SK-N-SH treated with all-trans-retinoic acid at 6 μM for 48 hours (cell line): ENCODE measurements at regions not wholly inside any gene's neighbourhood (a gene's known extent, or its start where the extent isn't known, plus 50 kb on each side); places are given as distances from the start of the nearest gene placed in this dataset.

Experiments used
- ARNTL ChIP-seq: fragments of 450-650 bp; formaldehyde crosslinking; IDR thresholded peaks from 2 replicates; pipeline ENCODE4 v1.5.0; 2020; ENCODE audit warnings: low read depth, mild to moderate bottlenecking, moderate library complexity, borderline replicate concordance
- BACH2 ChIP-seq: fragments of 250-450 bp; sonication (Bioruptor Pico); IDR thresholded peaks from 2 replicates; pipeline ENCODE4 v1.9.0; 2021; ENCODE audit warnings: mild to moderate bottlenecking, borderline replicate concordance
- CSDC2 ChIP-seq: fragments of 250-450 bp; sonication (Bioruptor Pico); IDR thresholded peaks from 2 replicates; pipeline ENCODE4 v1.5.0; 2020; ENCODE audit warnings: mild to moderate bottlenecking, moderate library complexity
- ISL1 ChIP-seq: fragments of 250-450 bp; sonication (Bioruptor Pico); IDR thresholded peaks from 2 replicates; pipeline ENCODE4 v2.1.2; 2022; ENCODE audit warnings: mild to moderate bottlenecking, moderate library complexity
- OSR1 ChIP-seq: fragments of 250-450 bp; sonication (Bioruptor Pico); IDR thresholded peaks from 2 replicates; pipeline ENCODE4 v1.8.0; 2022; ENCODE audit warnings: moderate library complexity, mild to moderate bottlenecking, inconsistent platforms
- SNAI2 ChIP-seq: fragments of 250-450 bp; sonication (Bioruptor Pico); IDR thresholded peaks from 2 replicates; pipeline ENCODE4 v1.5.0; 2020; ENCODE audit warnings: mild to moderate bottlenecking, moderate library complexity
- TCF4 ChIP-seq: fragments of 250-450 bp; sonication (Bioruptor Pico); IDR thresholded peaks from 2 replicates; pipeline ENCODE4 v1.8.0; 2021; ENCODE audit warnings: mild to moderate bottlenecking, moderate library complexity, borderline replicate concordance
- ZFP3 ChIP-seq: fragments of 250-450 bp; sonication (Bioruptor Pico); IDR thresholded peaks from 2 replicates; pipeline ENCODE4 v1.5.0; 2020; ENCODE audit warnings: mild to moderate bottlenecking, moderate library complexity
- ZFP30 ChIP-seq: fragments of 450-650 bp; formaldehyde crosslinking; IDR thresholded peaks from 2 replicates; pipeline ENCODE4 v1.5.0; 2022; ENCODE audit warnings: mild to moderate bottlenecking, moderate library complexity
- ZNF70 ChIP-seq: fragments of 450-650 bp; formaldehyde crosslinking; IDR thresholded peaks from 2 replicates; pipeline ENCODE4 v1.5.0; 2020; ENCODE audit warnings: mild to moderate bottlenecking, moderate library complexity
- TF ChIP-seq, protein P1 (sequence below): fragments of 250-450 bp; sonication (Bioruptor Pico); IDR thresholded peaks from 2 replicates; pipeline ENCODE4 v1.5.1; 2021; ENCODE audit warnings: mild to moderate bottlenecking, moderate library complexity
- TF ChIP-seq, protein P2 (sequence below): fragments of 250-450 bp; sonication (Bioruptor Pico); IDR thresholded peaks from 2 replicates; pipeline ENCODE4 v1.8.0; 2021; ENCODE audit warnings: low read depth, mild to moderate bottlenecking, moderate library complexity, borderline replicate concordance

DNA sequence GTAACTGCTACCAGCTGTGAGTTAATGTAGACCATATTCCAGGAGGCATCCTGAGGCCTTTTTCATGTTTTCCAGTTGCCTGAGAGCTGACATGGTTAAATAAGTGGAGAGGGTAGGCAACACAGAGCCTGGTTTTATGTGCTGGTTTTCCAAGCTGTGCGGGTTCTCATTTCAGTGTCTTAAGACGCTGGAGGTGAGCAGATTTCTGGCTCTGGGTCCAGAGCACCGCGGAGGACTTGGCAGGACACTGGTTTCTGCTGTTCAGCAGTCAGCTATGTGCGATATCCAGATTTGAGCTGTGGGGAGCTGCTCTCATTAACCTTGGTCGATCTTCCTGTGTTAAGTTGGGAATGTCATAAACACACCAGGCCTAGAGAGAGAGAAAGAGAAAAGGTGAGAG lies 680.8 kb downstream of the BCL11B start:
- TF ChIP-seq TCF4 (CRISPR knock-in tag) (no peak), CSDC2 (no peak), ZFP3 (CRISPR knock-in tag) (no peak), ZNF70 (CRISPR knock-in tag) (no peak), ARNTL (no peak), ZFP30 (CRISPR knock-in tag) (no peak), BACH2 (CRISPR knock-in tag) (no peak), OSR1 (CRISPR knock-in tag) (no peak), SNAI2 (CRISPR knock-in tag) (no peak), ISL1 (CRISPR knock-in tag) (no peak)
- TF ChIP-seq, protein P1, sequence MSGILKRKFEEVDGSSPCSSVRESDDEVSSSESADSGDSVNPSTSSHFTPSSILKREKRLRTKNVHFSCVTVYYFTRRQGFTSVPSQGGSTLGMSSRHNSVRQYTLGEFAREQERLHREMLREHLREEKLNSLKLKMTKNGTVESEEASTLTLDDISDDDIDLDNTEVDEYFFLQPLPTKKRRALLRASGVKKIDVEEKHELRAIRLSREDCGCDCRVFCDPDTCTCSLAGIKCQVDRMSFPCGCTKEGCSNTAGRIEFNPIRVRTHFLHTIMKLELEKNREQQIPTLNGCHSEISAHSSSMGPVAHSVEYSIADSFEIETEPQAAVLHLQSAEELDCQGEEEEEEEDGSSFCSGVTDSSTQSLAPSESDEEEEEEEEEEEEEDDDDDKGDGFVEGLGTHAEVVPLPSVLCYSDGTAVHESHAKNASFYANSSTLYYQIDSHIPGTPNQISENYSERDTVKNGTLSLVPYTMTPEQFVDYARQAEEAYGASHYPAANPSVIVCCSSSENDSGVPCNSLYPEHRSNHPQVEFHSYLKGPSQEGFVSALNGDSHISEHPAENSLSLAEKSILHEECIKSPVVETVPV (CRISPR knock-in tag): no peak
- TF ChIP-seq, protein P2, sequence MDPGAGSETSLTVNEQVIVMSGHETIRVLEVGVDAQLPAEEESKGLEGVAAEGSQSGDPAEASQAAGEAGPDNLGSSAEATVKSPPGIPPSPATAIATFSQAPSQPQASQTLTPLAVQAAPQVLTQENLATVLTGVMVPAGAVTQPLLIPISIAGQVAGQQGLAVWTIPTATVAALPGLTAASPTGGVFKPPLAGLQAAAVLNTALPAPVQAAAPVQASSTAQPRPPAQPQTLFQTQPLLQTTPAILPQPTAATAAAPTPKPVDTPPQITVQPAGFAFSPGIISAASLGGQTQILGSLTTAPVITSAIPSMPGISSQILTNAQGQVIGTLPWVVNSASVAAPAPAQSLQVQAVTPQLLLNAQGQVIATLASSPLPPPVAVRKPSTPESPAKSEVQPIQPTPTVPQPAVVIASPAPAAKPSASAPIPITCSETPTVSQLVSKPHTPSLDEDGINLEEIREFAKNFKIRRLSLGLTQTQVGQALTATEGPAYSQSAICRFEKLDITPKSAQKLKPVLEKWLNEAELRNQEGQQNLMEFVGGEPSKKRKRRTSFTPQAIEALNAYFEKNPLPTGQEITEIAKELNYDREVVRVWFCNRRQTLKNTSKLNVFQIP (CRISPR knock-in tag): no peak
